Endothelial cell of umbilical vein (primary cell): ENCODE measurements at regions not wholly inside any gene's neighbourhood (a gene's known extent, or its start where the extent isn't known, plus 50 kb on each side); places are given as distances from the start of the nearest gene placed in this dataset.

Experiments
- BruUV-seq: library from RNA; stranded (reverse); fragments of 400-500 nt; replicated peaks from 2 replicates; lab custom pipeline; 2021; lab: Mats Ljungman, UMichigan
- CTCF ChIA-PET: fragments of 300-600, 350-600 bp; sonication (Branson Sonifier 250); formaldehyde crosslinking; loops from one replicate; lab custom pipeline; 2021; ENCODE audit warnings: antibody characterized with exemption, inconsistent platforms; lab: Charles Lee
- POLR2A ChIA-PET: fragments of 300-600, 350-600 bp; sonication (Branson Sonifier 250); formaldehyde crosslinking; loops from one replicate; lab custom pipeline; 2021; ENCODE audit warnings: antibody characterized with exemption, inconsistent platforms; lab: Charles Lee
- DNase-seq: peaks from one replicate; pipeline ENCODE4 v3.0.0-alpha.2; 2011; ENCODE audit warnings: low read depth, low spot score
- FAIRE-seq: peaks from 2 replicates; lab custom pipeline; 2011; peaks lifted over from hg19 to GRCh38; lab: Jason Lieb, UNC
- H2AFZ ChIP-seq: 2 replicates; pipeline ENCODE4 v1.6.0; 2012; ENCODE audit warnings: low read depth, low read length, control low read depth, inconsistent platforms
- H3K27ac ChIP-seq: 2 replicates; pipeline ENCODE4 v1.5.1; 2011; ENCODE audit warnings: low read depth, mild to moderate bottlenecking, control low read depth, low read length, moderate library complexity; ENCODE audit not compliant: insufficient read depth
- H3K27me3 ChIP-seq, 2 experiments: 2 replicates each; pipeline versions ENCODE4 v1.6.0 to v1.6.1; 2011; ENCODE audit warnings: low read length in 2 of 2, mixed read lengths in 1 of 2; ENCODE audit not compliant: control insufficient read depth in 2 of 2, insufficient read depth in 2 of 2
- H3K36me3 ChIP-seq, 2 experiments: 2 replicates in 1 of 2; 3 replicates in 1 of 2; pipeline ENCODE4 v1.5.1; 2011; ENCODE audit warnings: low read length in 2 of 2, mild to moderate bottlenecking in 1 of 2, moderate library complexity in 1 of 2; ENCODE audit not compliant: control insufficient read depth in 2 of 2, insufficient read depth in 2 of 2; ENCODE audit errors: extremely low read depth in 1 of 2
- H3K4me1 ChIP-seq: 3 replicates; pipeline ENCODE4 v1.5.1; 2011; ENCODE audit warnings: mild to moderate bottlenecking, low read length; ENCODE audit not compliant: control insufficient read depth, insufficient read depth; ENCODE audit errors: extremely low read depth
- H3K4me2 ChIP-seq: 2 replicates; pipeline ENCODE4 v1.6.1; 2011; ENCODE audit warnings: low read length, control low read depth, mixed read lengths; ENCODE audit not compliant: insufficient read depth
- H3K4me3 ChIP-seq, 3 experiments: fragments of 200-600 bp in 1 of 3; sonication (generic), shearing (Covaris generic) in 1 of 3; replicated peaks in 1 of 3; 2 replicates each; pipeline ENCODE4 v1.5.1; 2011 to 2016; ENCODE audit warnings: control low read depth in 3 of 3, low read length in 3 of 3, mild to moderate bottlenecking in 2 of 3, inconsistent platforms in 1 of 3, low read depth in 1 of 3, moderate library complexity in 1 of 3; ENCODE audit not compliant: insufficient read depth in 1 of 3
- H3K79me2 ChIP-seq: 2 replicates; pipeline ENCODE4 v1.6.0; 2012; ENCODE audit warnings: low read length, inconsistent platforms; ENCODE audit not compliant: control insufficient read depth, insufficient read depth
- H3K9ac ChIP-seq: replicated peaks from 2 replicates; pipeline ENCODE3; 2011; ENCODE audit warnings: low read length, control low read depth; ENCODE audit not compliant: insufficient read depth; ENCODE audit errors: extremely low read depth
- H3K9me1 ChIP-seq: replicated peaks from 3 replicates; pipeline ENCODE4 v1.6.0; 2011; ENCODE audit warnings: mild to moderate bottlenecking, low read length; ENCODE audit not compliant: control insufficient read depth, insufficient read depth; ENCODE audit errors: extremely low read depth
- H3K9me3 ChIP-seq: replicated peaks from 2 replicates; pipeline ENCODE4 v1.5.1; 2012; ENCODE audit warnings: low read length, inconsistent platforms; ENCODE audit not compliant: control insufficient read depth, insufficient read depth
- H4K20me1 ChIP-seq: replicated peaks from 2 replicates; pipeline ENCODE3; 2011; ENCODE audit warnings: mild to moderate bottlenecking, low read length; ENCODE audit not compliant: control insufficient read depth, insufficient read depth; ENCODE audit errors: extremely low read depth
- EZH2 ChIP-seq: IDR thresholded peaks from 2 replicates; pipeline ENCODE4 v1.6.1; 2012; ENCODE audit warnings: borderline replicate concordance, low read depth, mild to moderate bottlenecking, moderate library complexity, low read length, inconsistent platforms; ENCODE audit not compliant: severe bottlenecking
- FOS ChIP-seq: IDR thresholded peaks from 2 replicates; pipeline ENCODE4 v1.6.1; 2011; ENCODE audit warnings: mild to moderate bottlenecking, low read length, moderate library complexity, borderline replicate concordance; ENCODE audit not compliant: insufficient read depth
- GATA2 ChIP-seq: IDR thresholded peaks from 2 replicates; pipeline ENCODE4 v1.7.0; 2011; ENCODE audit warnings: low read depth, mild to moderate bottlenecking, moderate library complexity, mixed read lengths, low read length; ENCODE audit not compliant: insufficient read length, insufficient read depth
- JUN ChIP-seq: IDR thresholded peaks from 2 replicates; pipeline ENCODE4 v1.6.1; 2011; ENCODE audit warnings: borderline replicate concordance, low read depth; ENCODE audit not compliant: insufficient read length, insufficient read depth
- MYC ChIP-seq: IDR thresholded peaks from one replicate; pipeline ENCODE4 v1.6.1; 2011; ENCODE audit warnings: mild to moderate bottlenecking, low read depth, low read length
- POLR2A ChIP-seq: IDR thresholded peaks from 2 replicates; pipeline ENCODE4 v1.6.1; 2012; ENCODE audit warnings: low read depth, mild to moderate bottlenecking, control low read depth, low read length
- POLR2AphosphoS5 ChIP-seq: IDR thresholded peaks from 2 replicates; pipeline ENCODE4 v1.6.1; 2012; ENCODE audit warnings: low read depth, mild to moderate bottlenecking, control low read depth, low read length, moderate library complexity; ENCODE audit not compliant: insufficient read depth
- dilution Hi-C: fragments of 300-500 bp; cut with MboI; formaldehyde crosslinking; loops from one replicate; pipeline ENCODE4 v1.15.0; 2019; ENCODE audit warnings: low sequenced_read_pairs; ENCODE audit not compliant: extremely low pct_ligation_motif_present
- intact Hi-C: fragments of 100-400 bp; cut with micrococcal nuclease; formaldehyde crosslinking; loops from one replicate; pipeline ENCODE4 v1.10.0; 2022
- TF ChIP-seq, protein P1 (sequence below), 2 donors: IDR thresholded peaks; 1 replicate in 1 of 2; 2 replicates in 1 of 2; pipeline ENCODE4 v1.5.1; 2011; ENCODE audit warnings: low read length in 2 of 2, mild to moderate bottlenecking in 2 of 2, moderate library complexity in 2 of 2, control low read depth in 1 of 2, inconsistent platforms in 1 of 2, low read depth in 1 of 2; ENCODE audit not compliant: insufficient read depth in 1 of 2; ENCODE audit errors: extremely low read depth in 1 of 2
- TF ChIP-seq, protein P2 (sequence below): IDR thresholded peaks from 2 replicates; pipeline ENCODE4 v1.6.1; 2011; ENCODE audit not compliant: insufficient read depth, insufficient read length

DNA sequence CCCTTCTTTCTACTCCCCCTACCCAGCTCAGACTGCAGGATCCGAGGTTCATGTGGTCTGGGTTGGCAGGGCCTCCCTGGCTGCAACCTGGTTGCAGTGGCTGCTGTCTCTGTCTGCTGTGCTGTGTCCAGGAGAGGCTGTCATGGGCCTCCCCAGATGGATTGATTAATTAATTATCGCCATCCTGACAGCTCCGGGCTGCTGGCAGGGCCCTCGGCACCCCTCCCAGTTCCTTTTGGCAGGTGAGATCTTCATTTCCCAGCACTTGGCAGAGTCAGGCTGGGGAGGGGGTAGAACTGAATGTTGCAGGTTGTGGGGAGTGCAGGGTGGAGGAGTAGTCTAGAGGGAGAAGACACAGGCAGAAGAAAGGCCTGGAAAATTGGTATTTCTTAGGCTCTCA, 56.7 kb upstream of the ZFAND3 start:
- no peaks in the 10 kb centered on the region for H3K9me1 ChIP-seq
- no peaks in the 10 kb centered on the region for H3K79me2 ChIP-seq
- H3K9ac ChIP-seq = no peak overlapping the region
- dilution Hi-C loops = no loop called here
- no peak overlapping the region for H3K27ac ChIP-seq
- FAIRE-seq (no peak), DNase-seq (no peak)
- POLR2A ChIA-PET = no interaction called here
- H3K4me2 ChIP-seq = no peak overlapping the region
- H3K4me1 ChIP-seq = no peaks in the 10 kb centered on the region
- H2AFZ ChIP-seq = no peak overlapping the region
- TF ChIP-seq JUN (no peak), MYC (no peak), EZH2 (no peak), GATA2 (no peak), FOS (no peak), POLR2AphosphoS5 (no peak), POLR2A (no peak)
- TF ChIP-seq, protein P1, sequence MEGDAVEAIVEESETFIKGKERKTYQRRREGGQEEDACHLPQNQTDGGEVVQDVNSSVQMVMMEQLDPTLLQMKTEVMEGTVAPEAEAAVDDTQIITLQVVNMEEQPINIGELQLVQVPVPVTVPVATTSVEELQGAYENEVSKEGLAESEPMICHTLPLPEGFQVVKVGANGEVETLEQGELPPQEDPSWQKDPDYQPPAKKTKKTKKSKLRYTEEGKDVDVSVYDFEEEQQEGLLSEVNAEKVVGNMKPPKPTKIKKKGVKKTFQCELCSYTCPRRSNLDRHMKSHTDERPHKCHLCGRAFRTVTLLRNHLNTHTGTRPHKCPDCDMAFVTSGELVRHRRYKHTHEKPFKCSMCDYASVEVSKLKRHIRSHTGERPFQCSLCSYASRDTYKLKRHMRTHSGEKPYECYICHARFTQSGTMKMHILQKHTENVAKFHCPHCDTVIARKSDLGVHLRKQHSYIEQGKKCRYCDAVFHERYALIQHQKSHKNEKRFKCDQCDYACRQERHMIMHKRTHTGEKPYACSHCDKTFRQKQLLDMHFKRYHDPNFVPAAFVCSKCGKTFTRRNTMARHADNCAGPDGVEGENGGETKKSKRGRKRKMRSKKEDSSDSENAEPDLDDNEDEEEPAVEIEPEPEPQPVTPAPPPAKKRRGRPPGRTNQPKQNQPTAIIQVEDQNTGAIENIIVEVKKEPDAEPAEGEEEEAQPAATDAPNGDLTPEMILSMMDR (IDR thresholded peaks at IDR 0.05; ENCODE audit: extremely low read depth in 1 of 2, insufficient read depth in 1 of 2, low read depth in 1 of 2, low read length in 2 of 2) = no peak
- TF ChIP-seq, protein P2, sequence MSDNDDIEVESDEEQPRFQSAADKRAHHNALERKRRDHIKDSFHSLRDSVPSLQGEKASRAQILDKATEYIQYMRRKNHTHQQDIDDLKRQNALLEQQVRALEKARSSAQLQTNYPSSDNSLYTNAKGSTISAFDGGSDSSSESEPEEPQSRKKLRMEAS = no peak
- no TSS peak for BruUV-seq
- no peaks in the 10 kb centered on the region for H3K36me3 ChIP-seq
- CTCF ChIA-PET = no interaction called here
- intact Hi-C loops = no loop called here
- H3K27me3 ChIP-seq = peaks cover 10 to 19% of the 10 kb centered on the region in 2 experiments
- no peaks in the 10 kb centered on the region for H3K9me3 ChIP-seq
- no peaks in the 10 kb centered on the region for H4K20me1 ChIP-seq
- H3K4me3 ChIP-seq = no peak overlapping the region
